Endothelial cell of umbilical vein (primary cell): ENCODE measurements at regions not wholly inside any gene's neighbourhood (a gene's known extent, or its start where the extent isn't known, plus 50 kb on each side); places are given as distances from the start of the nearest gene placed in this dataset.

Experiments used
- BruUV-seq: library from RNA; stranded (reverse); fragments of 400-500 nt; replicated peaks from 2 replicates; lab custom pipeline; 2021; lab: Mats Ljungman, UMichigan
- CTCF ChIA-PET: fragments of 300-600, 350-600 bp; sonication (Branson Sonifier 250); formaldehyde crosslinking; loops from one replicate; lab custom pipeline; 2021; ENCODE audit warnings: antibody characterized with exemption, inconsistent platforms; lab: Charles Lee
- POLR2A ChIA-PET: fragments of 300-600, 350-600 bp; sonication (Branson Sonifier 250); formaldehyde crosslinking; loops from one replicate; lab custom pipeline; 2021; ENCODE audit warnings: antibody characterized with exemption, inconsistent platforms; lab: Charles Lee
- DNase-seq: peaks from one replicate; pipeline ENCODE4 v3.0.0-alpha.2; 2011; ENCODE audit warnings: low read depth, low spot score
- FAIRE-seq: peaks from 2 replicates; lab custom pipeline; 2011; peaks lifted over from hg19 to GRCh38; lab: Jason Lieb, UNC
- H2AFZ ChIP-seq: 2 replicates; pipeline ENCODE4 v1.6.0; 2012; ENCODE audit warnings: low read depth, low read length, control low read depth, inconsistent platforms
- H3K27ac ChIP-seq: 2 replicates; pipeline ENCODE4 v1.5.1; 2011; ENCODE audit warnings: low read depth, mild to moderate bottlenecking, control low read depth, low read length, moderate library complexity; ENCODE audit not compliant: insufficient read depth
- H3K27me3 ChIP-seq, 2 experiments: 2 replicates each; pipeline versions ENCODE4 v1.6.0 to v1.6.1; 2011; ENCODE audit warnings: low read length in 2 of 2, mixed read lengths in 1 of 2; ENCODE audit not compliant: control insufficient read depth in 2 of 2, insufficient read depth in 2 of 2
- H3K36me3 ChIP-seq, 2 experiments: 2 replicates in 1 of 2; 3 replicates in 1 of 2; pipeline ENCODE4 v1.5.1; 2011; ENCODE audit warnings: low read length in 2 of 2, mild to moderate bottlenecking in 1 of 2, moderate library complexity in 1 of 2; ENCODE audit not compliant: control insufficient read depth in 2 of 2, insufficient read depth in 2 of 2; ENCODE audit errors: extremely low read depth in 1 of 2
- H3K4me1 ChIP-seq: 3 replicates; pipeline ENCODE4 v1.5.1; 2011; ENCODE audit warnings: mild to moderate bottlenecking, low read length; ENCODE audit not compliant: control insufficient read depth, insufficient read depth; ENCODE audit errors: extremely low read depth
- H3K4me2 ChIP-seq: 2 replicates; pipeline ENCODE4 v1.6.1; 2011; ENCODE audit warnings: low read length, control low read depth, mixed read lengths; ENCODE audit not compliant: insufficient read depth
- H3K4me3 ChIP-seq, 3 experiments: fragments of 200-600 bp in 1 of 3; sonication (generic), shearing (Covaris generic) in 1 of 3; replicated peaks in 1 of 3; 2 replicates each; pipeline ENCODE4 v1.5.1; 2011 to 2016; ENCODE audit warnings: control low read depth in 3 of 3, low read length in 3 of 3, mild to moderate bottlenecking in 2 of 3, inconsistent platforms in 1 of 3, low read depth in 1 of 3, moderate library complexity in 1 of 3; ENCODE audit not compliant: insufficient read depth in 1 of 3
- H3K79me2 ChIP-seq: 2 replicates; pipeline ENCODE4 v1.6.0; 2012; ENCODE audit warnings: low read length, inconsistent platforms; ENCODE audit not compliant: control insufficient read depth, insufficient read depth
- H3K9ac ChIP-seq: replicated peaks from 2 replicates; pipeline ENCODE3; 2011; ENCODE audit warnings: low read length, control low read depth; ENCODE audit not compliant: insufficient read depth; ENCODE audit errors: extremely low read depth
- H3K9me1 ChIP-seq: replicated peaks from 3 replicates; pipeline ENCODE4 v1.6.0; 2011; ENCODE audit warnings: mild to moderate bottlenecking, low read length; ENCODE audit not compliant: control insufficient read depth, insufficient read depth; ENCODE audit errors: extremely low read depth
- H3K9me3 ChIP-seq: replicated peaks from 2 replicates; pipeline ENCODE4 v1.5.1; 2012; ENCODE audit warnings: low read length, inconsistent platforms; ENCODE audit not compliant: control insufficient read depth, insufficient read depth
- H4K20me1 ChIP-seq: replicated peaks from 2 replicates; pipeline ENCODE3; 2011; ENCODE audit warnings: mild to moderate bottlenecking, low read length; ENCODE audit not compliant: control insufficient read depth, insufficient read depth; ENCODE audit errors: extremely low read depth
- EZH2 ChIP-seq: IDR thresholded peaks from 2 replicates; pipeline ENCODE4 v1.6.1; 2012; ENCODE audit warnings: borderline replicate concordance, low read depth, mild to moderate bottlenecking, moderate library complexity, low read length, inconsistent platforms; ENCODE audit not compliant: severe bottlenecking
- FOS ChIP-seq: IDR thresholded peaks from 2 replicates; pipeline ENCODE4 v1.6.1; 2011; ENCODE audit warnings: mild to moderate bottlenecking, low read length, moderate library complexity, borderline replicate concordance; ENCODE audit not compliant: insufficient read depth
- GATA2 ChIP-seq: IDR thresholded peaks from 2 replicates; pipeline ENCODE4 v1.7.0; 2011; ENCODE audit warnings: low read depth, mild to moderate bottlenecking, moderate library complexity, mixed read lengths, low read length; ENCODE audit not compliant: insufficient read length, insufficient read depth
- JUN ChIP-seq: IDR thresholded peaks from 2 replicates; pipeline ENCODE4 v1.6.1; 2011; ENCODE audit warnings: borderline replicate concordance, low read depth; ENCODE audit not compliant: insufficient read length, insufficient read depth
- MYC ChIP-seq: IDR thresholded peaks from one replicate; pipeline ENCODE4 v1.6.1; 2011; ENCODE audit warnings: mild to moderate bottlenecking, low read depth, low read length
- POLR2A ChIP-seq: IDR thresholded peaks from 2 replicates; pipeline ENCODE4 v1.6.1; 2012; ENCODE audit warnings: low read depth, mild to moderate bottlenecking, control low read depth, low read length
- POLR2AphosphoS5 ChIP-seq: IDR thresholded peaks from 2 replicates; pipeline ENCODE4 v1.6.1; 2012; ENCODE audit warnings: low read depth, mild to moderate bottlenecking, control low read depth, low read length, moderate library complexity; ENCODE audit not compliant: insufficient read depth
- dilution Hi-C: fragments of 300-500 bp; cut with MboI; formaldehyde crosslinking; loops from one replicate; pipeline ENCODE4 v1.15.0; 2019; ENCODE audit warnings: low sequenced_read_pairs; ENCODE audit not compliant: extremely low pct_ligation_motif_present
- intact Hi-C: fragments of 100-400 bp; cut with micrococcal nuclease; formaldehyde crosslinking; loops from one replicate; pipeline ENCODE4 v1.10.0; 2022
- TF ChIP-seq, protein P1 (sequence below), 2 donors: IDR thresholded peaks; 1 replicate in 1 of 2; 2 replicates in 1 of 2; pipeline ENCODE4 v1.5.1; 2011; ENCODE audit warnings: low read length in 2 of 2, mild to moderate bottlenecking in 2 of 2, moderate library complexity in 2 of 2, control low read depth in 1 of 2, inconsistent platforms in 1 of 2, low read depth in 1 of 2; ENCODE audit not compliant: insufficient read depth in 1 of 2; ENCODE audit errors: extremely low read depth in 1 of 2
- TF ChIP-seq, protein P2 (sequence below): IDR thresholded peaks from 2 replicates; pipeline ENCODE4 v1.6.1; 2011; ENCODE audit not compliant: insufficient read depth, insufficient read length

DNA sequence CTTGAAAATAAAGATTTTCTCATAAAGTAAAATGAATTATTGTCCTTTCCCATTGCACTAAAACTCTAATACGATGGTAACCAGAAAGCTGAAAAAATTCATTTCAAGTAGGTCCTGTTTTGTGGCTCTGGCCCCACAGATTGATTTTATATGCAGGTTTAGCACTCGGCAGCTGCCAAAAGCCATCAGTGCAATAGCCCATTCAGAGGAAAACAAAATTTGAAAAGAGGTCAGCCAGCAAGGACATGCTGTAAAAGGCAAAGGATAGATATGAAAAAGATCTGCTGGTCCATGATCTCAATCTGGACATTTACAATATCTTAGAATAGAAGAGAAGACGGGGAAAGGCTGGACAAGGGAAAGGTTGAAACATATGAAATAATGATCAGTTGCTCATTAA lies 414.8 kb upstream of the NOVA1 start:
- H3K36me3 ChIP-seq: no peaks in the 10 kb centered on the region
- intact Hi-C loops (no loop called here), dilution Hi-C loops (no loop called here)
- ChIA-PET CTCF (interaction anchor here (1.4 kb wide), 1 partner anchor 10 kb away, joined by 3 read pairs; no protein-coding TSS in a partner anchor), POLR2A (no interaction called here)
- H3K79me2 ChIP-seq: no peaks in the 10 kb centered on the region
- no peak overlapping the region for H3K9ac ChIP-seq
- no TSS peak for BruUV-seq
- H3K9me3 ChIP-seq: no peaks in the 10 kb centered on the region
- no peak overlapping the region for H2AFZ ChIP-seq
- no peaks in the 10 kb centered on the region for H3K4me1 ChIP-seq
- no peaks in the 10 kb centered on the region for H4K20me1 ChIP-seq
- no peak overlapping the region for H3K27ac ChIP-seq
- H3K27me3 ChIP-seq: no peaks in the 10 kb centered on the region
- no peaks in the 10 kb centered on the region for H3K9me1 ChIP-seq
- H3K4me2 ChIP-seq: no peak overlapping the region
- FAIRE-seq: no peak
- no peak for DNase-seq
- H3K4me3 ChIP-seq: no peak overlapping the region
- TF ChIP-seq MYC: no peak
- TF ChIP-seq JUN: no peak
- TF ChIP-seq FOS: no peak
- TF ChIP-seq POLR2AphosphoS5: no peak
- TF ChIP-seq POLR2A: no peak
- TF ChIP-seq GATA2: no peak
- TF ChIP-seq, protein P1, sequence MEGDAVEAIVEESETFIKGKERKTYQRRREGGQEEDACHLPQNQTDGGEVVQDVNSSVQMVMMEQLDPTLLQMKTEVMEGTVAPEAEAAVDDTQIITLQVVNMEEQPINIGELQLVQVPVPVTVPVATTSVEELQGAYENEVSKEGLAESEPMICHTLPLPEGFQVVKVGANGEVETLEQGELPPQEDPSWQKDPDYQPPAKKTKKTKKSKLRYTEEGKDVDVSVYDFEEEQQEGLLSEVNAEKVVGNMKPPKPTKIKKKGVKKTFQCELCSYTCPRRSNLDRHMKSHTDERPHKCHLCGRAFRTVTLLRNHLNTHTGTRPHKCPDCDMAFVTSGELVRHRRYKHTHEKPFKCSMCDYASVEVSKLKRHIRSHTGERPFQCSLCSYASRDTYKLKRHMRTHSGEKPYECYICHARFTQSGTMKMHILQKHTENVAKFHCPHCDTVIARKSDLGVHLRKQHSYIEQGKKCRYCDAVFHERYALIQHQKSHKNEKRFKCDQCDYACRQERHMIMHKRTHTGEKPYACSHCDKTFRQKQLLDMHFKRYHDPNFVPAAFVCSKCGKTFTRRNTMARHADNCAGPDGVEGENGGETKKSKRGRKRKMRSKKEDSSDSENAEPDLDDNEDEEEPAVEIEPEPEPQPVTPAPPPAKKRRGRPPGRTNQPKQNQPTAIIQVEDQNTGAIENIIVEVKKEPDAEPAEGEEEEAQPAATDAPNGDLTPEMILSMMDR (IDR thresholded peaks at IDR 0.05; ENCODE audit: extremely low read depth in 1 of 2, insufficient read depth in 1 of 2, low read depth in 1 of 2, low read length in 2 of 2): no peak
- TF ChIP-seq, protein P2, sequence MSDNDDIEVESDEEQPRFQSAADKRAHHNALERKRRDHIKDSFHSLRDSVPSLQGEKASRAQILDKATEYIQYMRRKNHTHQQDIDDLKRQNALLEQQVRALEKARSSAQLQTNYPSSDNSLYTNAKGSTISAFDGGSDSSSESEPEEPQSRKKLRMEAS: no peak
- no peak for TF ChIP-seq EZH2
